GM10266 (cell line): ENCODE measurements at regions not wholly inside any gene's neighbourhood (a gene's known extent, or its start where the extent isn't known, plus 50 kb on each side); places are given as distances from the start of the nearest gene placed in this dataset.

Experiments used
- DNase-seq: peaks from one replicate; pipeline ENCODE4 v3.0.0; 2012; ENCODE audit errors: extremely low spot score
- CTCF ChIP-seq: IDR thresholded peaks from 2 replicates; pipeline ENCODE4 v1.5.1; 2012; ENCODE audit warnings: mild to moderate bottlenecking, low read depth; ENCODE audit not compliant: control insufficient read depth, insufficient read depth; ENCODE audit errors: missing control alignments

- no peak for DNase-seq
- TF ChIP-seq CTCF = no peak
Measured at GRCh38 chr9:16245756-16246440, 624.6 kb downstream of the BNC2 start.

GRCh38 chr9:16246785-16247184 is 623.7 kb downstream of the BNC2 start:
- DNase-seq = no peak

GRCh38 chr9:16247188-16247875 is 623.1 kb downstream of the BNC2 start:
- no peak for TF ChIP-seq CTCF
- no peak for DNase-seq

More at GRCh38 chr9:16246785-16247184, 623.7 kb downstream of the BNC2 start:
- no peak for TF ChIP-seq CTCF

- DNase-seq = no peak
- no peak for TF ChIP-seq CTCF
Measured at GRCh38 chr9:16248822-16249221, 621.6 kb downstream of the BNC2 start.

GRCh38 chr9:16252616-16253015 is 617.9 kb downstream of the BNC2 start:
- DNase-seq = no peak

GRCh38 chr9:16254674-16255073 is 615.8 kb downstream of the BNC2 start:
- no peak for TF ChIP-seq CTCF
- no peak for DNase-seq

More at GRCh38 chr9:16252616-16253015, 617.9 kb downstream of the BNC2 start:
- TF ChIP-seq CTCF = no peak

GRCh38 chr9:16255217-16255616 is 615.3 kb downstream of the BNC2 start:
- DNase-seq = no peak
- no peak for TF ChIP-seq CTCF
